Mammary epithelial cell (primary cell): ENCODE measurements at regions not wholly inside any gene's neighbourhood (a gene's known extent, or its start where the extent isn't known, plus 50 kb on each side); places are given as distances from the start of the nearest gene placed in this dataset.

Experiments
- EZH2 ChIP-seq: IDR thresholded peaks from 2 replicates; pipeline ENCODE4 v1.6.1; 2012; ENCODE audit warnings: low read length, inconsistent platforms, borderline replicate concordance
- TF ChIP-seq, protein P1 (sequence below), 2 donors: IDR thresholded peaks in 1 of 2; conservative IDR thresholded peaks in 1 of 2; 2 replicates each; pipeline ENCODE4 v1.5.1; 2011 to 2012; ENCODE audit warnings: inconsistent platforms in 2 of 2, low read length in 2 of 2, mild to moderate bottlenecking in 2 of 2, control low read depth in 1 of 2, low read depth in 1 of 2; ENCODE audit not compliant: insufficient read depth in 1 of 2; ENCODE audit errors: extremely low read depth in 1 of 2

DNA sequence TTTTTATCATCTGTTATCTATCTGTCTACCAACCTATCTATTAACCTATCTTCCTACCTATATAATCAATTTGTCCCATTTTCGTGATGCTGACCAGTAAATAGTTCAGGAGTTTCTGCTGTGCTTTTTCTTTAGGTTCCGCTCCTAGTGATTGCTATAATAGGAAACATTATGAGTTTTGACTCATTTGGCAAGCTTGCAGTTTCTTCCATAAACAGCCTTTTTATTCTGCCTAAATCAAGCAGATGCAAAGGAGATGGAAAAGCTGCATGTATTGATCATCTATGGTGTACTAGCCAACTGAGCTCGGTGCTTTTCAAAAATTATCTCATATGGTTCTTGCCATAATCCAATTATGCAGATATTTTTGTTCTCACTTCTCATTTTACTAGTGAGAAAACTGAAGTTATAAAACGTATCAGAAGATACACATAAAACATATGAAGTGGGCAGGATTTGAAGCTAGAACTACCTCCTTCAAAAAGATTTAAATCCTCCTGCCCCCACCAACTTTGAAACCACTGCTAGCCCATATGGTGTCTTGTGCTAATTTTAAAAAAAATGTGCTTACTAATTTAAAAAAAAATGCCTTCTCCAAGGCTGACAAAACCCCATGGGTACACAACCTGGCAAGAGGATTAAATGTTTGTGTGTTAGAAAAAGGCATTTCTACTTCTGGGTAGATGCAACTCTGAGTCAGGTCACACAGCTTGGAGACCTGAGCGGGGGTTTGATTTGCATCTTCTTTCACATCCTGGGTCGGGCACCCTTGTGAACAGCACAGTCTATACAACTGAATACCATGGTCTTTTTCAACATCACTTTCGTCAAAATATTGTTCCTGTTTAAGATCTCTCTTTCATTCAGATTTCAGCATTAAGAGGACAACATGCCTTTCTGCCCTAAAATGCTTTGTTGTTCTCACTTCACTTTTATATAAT is 267.0 kb downstream of the CHL1 start:
- TF ChIP-seq EZH2: no peak
- TF ChIP-seq, protein P1, sequence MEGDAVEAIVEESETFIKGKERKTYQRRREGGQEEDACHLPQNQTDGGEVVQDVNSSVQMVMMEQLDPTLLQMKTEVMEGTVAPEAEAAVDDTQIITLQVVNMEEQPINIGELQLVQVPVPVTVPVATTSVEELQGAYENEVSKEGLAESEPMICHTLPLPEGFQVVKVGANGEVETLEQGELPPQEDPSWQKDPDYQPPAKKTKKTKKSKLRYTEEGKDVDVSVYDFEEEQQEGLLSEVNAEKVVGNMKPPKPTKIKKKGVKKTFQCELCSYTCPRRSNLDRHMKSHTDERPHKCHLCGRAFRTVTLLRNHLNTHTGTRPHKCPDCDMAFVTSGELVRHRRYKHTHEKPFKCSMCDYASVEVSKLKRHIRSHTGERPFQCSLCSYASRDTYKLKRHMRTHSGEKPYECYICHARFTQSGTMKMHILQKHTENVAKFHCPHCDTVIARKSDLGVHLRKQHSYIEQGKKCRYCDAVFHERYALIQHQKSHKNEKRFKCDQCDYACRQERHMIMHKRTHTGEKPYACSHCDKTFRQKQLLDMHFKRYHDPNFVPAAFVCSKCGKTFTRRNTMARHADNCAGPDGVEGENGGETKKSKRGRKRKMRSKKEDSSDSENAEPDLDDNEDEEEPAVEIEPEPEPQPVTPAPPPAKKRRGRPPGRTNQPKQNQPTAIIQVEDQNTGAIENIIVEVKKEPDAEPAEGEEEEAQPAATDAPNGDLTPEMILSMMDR (conservative IDR thresholded peaks at IDR 0.05 in 1 of 2, IDR thresholded peaks at IDR 0.05 in 1 of 2; ENCODE audit: extremely low read depth in 1 of 2, insufficient read depth in 1 of 2, low read depth in 1 of 2, low read length in 2 of 2): no peak
